ENCODE measurements at regions not wholly inside any gene's neighbourhood (a gene's known extent, or its start where the extent isn't known, plus 50 kb on each side); places are given as distances from the start of the nearest gene placed in this dataset.

DNA sequence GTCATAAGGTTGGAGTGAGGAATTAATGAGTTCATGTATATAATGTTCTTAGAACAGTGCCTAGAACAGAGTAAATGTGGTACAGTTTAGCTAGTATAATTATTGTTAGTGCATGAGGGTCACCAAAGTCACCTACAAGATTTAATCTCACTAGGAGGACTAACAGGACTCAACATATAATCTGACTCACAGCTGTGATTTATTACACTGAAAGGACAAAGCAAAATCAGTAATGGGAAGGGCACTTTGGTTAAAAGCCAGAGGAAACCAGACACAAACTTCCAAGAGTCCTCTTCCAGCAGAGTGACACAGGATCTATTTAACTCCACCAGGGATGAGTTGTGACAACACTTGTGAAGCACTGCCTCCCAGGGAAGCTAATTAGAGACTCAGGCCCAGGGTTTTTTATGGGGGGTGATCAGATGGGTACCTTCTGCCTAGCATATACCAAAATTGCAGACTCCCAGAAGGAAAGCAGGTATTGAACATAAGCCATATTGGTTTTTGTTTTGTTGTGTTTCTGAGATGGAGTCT lies 341.2 kb upstream of the DACH1 start:
- Histone ChIP-seq H3K4me2 (ENCODE audit: low read length) (no peak overlapping the region), H3K9me3 (ENCODE audit: low read length) (no peaks in the 10 kb centered on the region), H3K9me2 (ENCODE audit: insufficient read depth, low read length) (no peaks in the 10 kb centered on the region), H4K20me1 (ENCODE audit: insufficient read depth) (no peaks in the 10 kb centered on the region), H3K27me3 (ENCODE audit: insufficient read depth, low read depth, low read length) (no peaks in the 10 kb centered on the region), H2AFZ (ENCODE audit: low read depth, low read length) (no peak overlapping the region), H3K9ac (ENCODE audit: low read length) (no peak overlapping the region), H3F3A (ENCODE audit: insufficient read depth, low read length, poor library complexity, severe bottlenecking) (no peaks in the 10 kb centered on the region), H3K4me3 (ENCODE audit: low read length) (no peak overlapping the region), H3K36me3 (ENCODE audit: insufficient read depth, low read length) (no peaks in the 10 kb centered on the region), H3K79me2 (replicated peaks; ENCODE audit: insufficient read depth, low read length) (no peaks in the 10 kb centered on the region), H3K27ac (ENCODE audit: low read length) (no peak overlapping the region)
- TF ChIP-seq POLR2AphosphoS5 (IDR thresholded peaks at IDR 0.05) (no peak), TAF1 (IDR thresholded peaks at IDR 0.05; ENCODE audit: low read depth) (no peak), MXI1 (conservative IDR thresholded peaks at IDR 0.05; ENCODE audit: poor library complexity, severe bottlenecking) (no peak), EZH2 (IDR thresholded peaks at IDR 0.05; ENCODE audit: borderline replicate concordance, insufficient read depth, low read length, poor library complexity, severe bottlenecking) (no peak)
- TF ChIP-seq, protein P1, sequence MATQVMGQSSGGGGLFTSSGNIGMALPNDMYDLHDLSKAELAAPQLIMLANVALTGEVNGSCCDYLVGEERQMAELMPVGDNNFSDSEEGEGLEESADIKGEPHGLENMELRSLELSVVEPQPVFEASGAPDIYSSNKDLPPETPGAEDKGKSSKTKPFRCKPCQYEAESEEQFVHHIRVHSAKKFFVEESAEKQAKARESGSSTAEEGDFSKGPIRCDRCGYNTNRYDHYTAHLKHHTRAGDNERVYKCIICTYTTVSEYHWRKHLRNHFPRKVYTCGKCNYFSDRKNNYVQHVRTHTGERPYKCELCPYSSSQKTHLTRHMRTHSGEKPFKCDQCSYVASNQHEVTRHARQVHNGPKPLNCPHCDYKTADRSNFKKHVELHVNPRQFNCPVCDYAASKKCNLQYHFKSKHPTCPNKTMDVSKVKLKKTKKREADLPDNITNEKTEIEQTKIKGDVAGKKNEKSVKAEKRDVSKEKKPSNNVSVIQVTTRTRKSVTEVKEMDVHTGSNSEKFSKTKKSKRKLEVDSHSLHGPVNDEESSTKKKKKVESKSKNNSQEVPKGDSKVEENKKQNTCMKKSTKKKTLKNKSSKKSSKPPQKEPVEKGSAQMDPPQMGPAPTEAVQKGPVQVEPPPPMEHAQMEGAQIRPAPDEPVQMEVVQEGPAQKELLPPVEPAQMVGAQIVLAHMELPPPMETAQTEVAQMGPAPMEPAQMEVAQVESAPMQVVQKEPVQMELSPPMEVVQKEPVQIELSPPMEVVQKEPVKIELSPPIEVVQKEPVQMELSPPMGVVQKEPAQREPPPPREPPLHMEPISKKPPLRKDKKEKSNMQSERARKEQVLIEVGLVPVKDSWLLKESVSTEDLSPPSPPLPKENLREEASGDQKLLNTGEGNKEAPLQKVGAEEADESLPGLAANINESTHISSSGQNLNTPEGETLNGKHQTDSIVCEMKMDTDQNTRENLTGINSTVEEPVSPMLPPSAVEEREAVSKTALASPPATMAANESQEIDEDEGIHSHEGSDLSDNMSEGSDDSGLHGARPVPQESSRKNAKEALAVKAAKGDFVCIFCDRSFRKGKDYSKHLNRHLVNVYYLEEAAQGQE (IDR thresholded peaks at IDR 0.05; ENCODE audit: borderline replicate concordance), result no peak

GRCh38 chr13:72205773-72206172 lies 338.8 kb upstream of the DACH1 start:
- Histone ChIP-seq H3K9me3 (ENCODE audit: low read length) (no peaks in the 10 kb centered on the region), H4K20me1 (ENCODE audit: insufficient read depth) (no peaks in the 10 kb centered on the region), H2AFZ (ENCODE audit: low read depth, low read length) (no peak overlapping the region), H3K9ac (ENCODE audit: low read length) (no peak overlapping the region), H3K4me3 (ENCODE audit: low read length) (no peak overlapping the region), H3K27me3 (ENCODE audit: insufficient read depth, low read depth, low read length) (no peaks in the 10 kb centered on the region), H3K79me2 (replicated peaks; ENCODE audit: insufficient read depth, low read length) (no peaks in the 10 kb centered on the region), H3F3A (ENCODE audit: insufficient read depth, low read length, poor library complexity, severe bottlenecking) (no peaks in the 10 kb centered on the region), H3K36me3 (ENCODE audit: insufficient read depth, low read length) (no peaks in the 10 kb centered on the region), H3K9me2 (ENCODE audit: insufficient read depth, low read length) (no peaks in the 10 kb centered on the region), H3K27ac (ENCODE audit: low read length) (no peak overlapping the region), H3K4me2 (ENCODE audit: low read length) (no peak overlapping the region)
- TF ChIP-seq SMC3 (conservative IDR thresholded peaks at IDR 0.05; ENCODE audit: poor library complexity), result no peak
- TF ChIP-seq TAF1 (IDR thresholded peaks at IDR 0.05; ENCODE audit: low read depth), result no peak
- no peak for TF ChIP-seq POLR2AphosphoS5 (IDR thresholded peaks at IDR 0.05)
- no peak for TF ChIP-seq RAD21 (conservative IDR thresholded peaks at IDR 0.05)
- TF ChIP-seq EZH2 (IDR thresholded peaks at IDR 0.05; ENCODE audit: borderline replicate concordance, insufficient read depth, low read length, poor library complexity, severe bottlenecking), result no peak
- TF ChIP-seq, protein P1 (IDR thresholded peaks at IDR 0.05; ENCODE audit: borderline replicate concordance), result no peak
- TF ChIP-seq EP300 (conservative IDR thresholded peaks at IDR 0.05; ENCODE audit: poor library complexity, severe bottlenecking), result no peak
- TF ChIP-seq CTCF (IDR thresholded peaks at IDR 0.05; ENCODE audit: poor library complexity, severe bottlenecking), result no peak
- no peak for TF ChIP-seq MXI1 (conservative IDR thresholded peaks at IDR 0.05; ENCODE audit: poor library complexity, severe bottlenecking)

Measured in neural cell (in vitro differentiated cells).